ENCODE measurements at regions not wholly inside any gene's neighbourhood (a gene's known extent, or its start where the extent isn't known, plus 50 kb on each side); places are given as distances from the start of the nearest gene placed in this dataset.

DNA sequence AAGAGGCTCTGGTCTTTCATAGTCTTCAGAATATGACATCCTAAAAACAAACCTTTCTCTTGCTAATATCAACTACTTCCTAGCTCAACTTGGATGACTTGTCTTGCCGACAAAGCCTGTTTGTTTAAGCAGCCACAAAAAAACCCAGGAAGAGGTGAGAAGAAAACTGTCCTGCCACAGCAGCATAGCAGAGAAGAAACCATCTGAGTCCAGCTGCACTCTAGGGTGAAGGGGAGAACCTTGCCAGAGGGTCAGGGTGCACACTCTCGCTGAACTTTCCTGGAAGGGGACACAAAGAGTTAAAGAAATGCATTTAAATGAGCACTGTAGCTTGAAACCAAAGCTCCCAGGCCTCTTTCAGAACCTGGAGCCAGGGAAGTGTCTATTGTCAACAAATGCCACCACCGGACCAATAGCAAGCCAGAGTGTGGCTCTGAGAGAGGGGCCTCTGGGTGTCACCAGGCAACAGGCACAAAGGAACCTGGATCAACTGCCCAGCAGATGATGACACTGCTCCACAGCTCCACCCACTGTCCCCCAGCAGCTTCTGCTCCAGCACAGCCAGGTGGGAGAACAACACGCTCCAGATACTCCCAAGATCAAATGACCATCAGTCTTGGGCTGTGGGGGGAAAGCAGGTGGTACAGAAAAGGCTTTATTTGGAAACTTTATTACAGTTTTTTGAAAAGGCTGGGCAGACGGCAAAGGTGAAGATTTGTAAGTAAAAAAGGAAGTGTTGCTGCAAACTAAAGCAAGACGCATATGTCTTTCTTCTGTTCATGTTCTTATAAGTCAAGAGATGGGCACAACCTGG lies 105.7 kb downstream of the RASSF10 start (continued):
- TF ChIP-seq THAP9 (CRISPR knock-in tag; IDR thresholded peaks at IDR 0.05; ENCODE audit: borderline replicate concordance), result no peak
- TF ChIP-seq JDP2 (CRISPR knock-in tag; IDR thresholded peaks at IDR 0.05; ENCODE audit: borderline replicate concordance), result no peak
- no peak for TF ChIP-seq THAP8 (CRISPR knock-in tag; IDR thresholded peaks at IDR 0.05; ENCODE audit: borderline replicate concordance)
- TF ChIP-seq ZNF737 (CRISPR knock-in tag; IDR thresholded peaks at IDR 0.05; ENCODE audit: borderline replicate concordance), result no peak
- TF ChIP-seq ARID5B (CRISPR knock-in tag; IDR thresholded peaks at IDR 0.05), result peak; percentile 42; the same call in 1 of the 2 replicates
- TF ChIP-seq ZNF616 (CRISPR knock-in tag; IDR thresholded peaks at IDR 0.05; ENCODE audit: low read depth), result no peak
- TF ChIP-seq TRIM22 (IDR thresholded peaks at IDR 0.05), result no peak
- TF ChIP-seq SP1 (IDR thresholded peaks at IDR 0.05), result no peak
- 0 out of 2 replicates have a peak, but pooled peaks have one; percentile 9 for TF ChIP-seq SP1 (CRISPR knock-in tag; IDR thresholded peaks at IDR 0.05)
- TF ChIP-seq ZNF354B (CRISPR knock-in tag; IDR thresholded peaks at IDR 0.05), result no peak
- TF ChIP-seq, protein P1, sequence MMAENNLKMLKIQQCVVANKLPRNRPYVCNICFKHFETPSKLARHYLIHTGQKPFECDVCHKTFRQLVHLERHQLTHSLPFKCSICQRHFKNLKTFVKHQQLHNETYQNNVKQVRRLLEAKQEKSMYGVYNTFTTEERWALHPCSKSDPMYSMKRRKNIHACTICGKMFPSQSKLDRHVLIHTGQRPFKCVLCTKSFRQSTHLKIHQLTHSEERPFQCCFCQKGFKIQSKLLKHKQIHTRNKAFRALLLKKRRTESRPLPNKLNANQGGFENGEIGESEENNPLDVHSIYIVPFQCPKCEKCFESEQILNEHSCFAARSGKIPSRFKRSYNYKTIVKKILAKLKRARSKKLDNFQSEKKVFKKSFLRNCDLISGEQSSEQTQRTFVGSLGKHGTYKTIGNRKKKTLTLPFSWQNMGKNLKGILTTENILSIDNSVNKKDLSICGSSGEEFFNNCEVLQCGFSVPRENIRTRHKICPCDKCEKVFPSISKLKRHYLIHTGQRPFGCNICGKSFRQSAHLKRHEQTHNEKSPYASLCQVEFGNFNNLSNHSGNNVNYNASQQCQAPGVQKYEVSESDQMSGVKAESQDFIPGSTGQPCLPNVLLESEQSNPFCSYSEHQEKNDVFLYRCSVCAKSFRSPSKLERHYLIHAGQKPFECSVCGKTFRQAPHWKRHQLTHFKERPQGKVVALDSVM (CRISPR knock-in tag; IDR thresholded peaks at IDR 0.05), result no peak
- no peak for TF ChIP-seq HOXA7 (CRISPR knock-in tag; IDR thresholded peaks at IDR 0.05)
- no peak for TF ChIP-seq DNMT3B (CRISPR knock-in tag; conservative IDR thresholded peaks at IDR 0.05)
- TF ChIP-seq ZNF746 (CRISPR knock-in tag; IDR thresholded peaks at IDR 0.05), result no peak
- TF ChIP-seq ZNF326 (CRISPR knock-in tag; IDR thresholded peaks at IDR 0.05; ENCODE audit: borderline replicate concordance), result no peak
- no peak for TF ChIP-seq AGO1 (IDR thresholded peaks at IDR 0.05; ENCODE audit: low read depth, low read length, poor library complexity, severe bottlenecking)

Measured in HepG2 (cell line).